GM21737 (cell line): ENCODE measurements at regions not wholly inside any gene's neighbourhood (a gene's known extent, or its start where the extent isn't known, plus 50 kb on each side); places are given as distances from the start of the nearest gene placed in this dataset.
"Not testable (repeated sequence)": the region's sequence is repeated elsewhere in the genome, so short reads cannot be mapped to it uniquely, and the experiment has no call there.

Experiments used
- ATAC-seq: cut with Tn5 transposase; IDR thresholded peaks from one replicate; pipeline ENCODE4 v1.9.1; 2021; ENCODE audit warnings: mild to moderate bottlenecking, moderate library complexity; ENCODE audit not compliant: unreplicated experiment

DNA sequence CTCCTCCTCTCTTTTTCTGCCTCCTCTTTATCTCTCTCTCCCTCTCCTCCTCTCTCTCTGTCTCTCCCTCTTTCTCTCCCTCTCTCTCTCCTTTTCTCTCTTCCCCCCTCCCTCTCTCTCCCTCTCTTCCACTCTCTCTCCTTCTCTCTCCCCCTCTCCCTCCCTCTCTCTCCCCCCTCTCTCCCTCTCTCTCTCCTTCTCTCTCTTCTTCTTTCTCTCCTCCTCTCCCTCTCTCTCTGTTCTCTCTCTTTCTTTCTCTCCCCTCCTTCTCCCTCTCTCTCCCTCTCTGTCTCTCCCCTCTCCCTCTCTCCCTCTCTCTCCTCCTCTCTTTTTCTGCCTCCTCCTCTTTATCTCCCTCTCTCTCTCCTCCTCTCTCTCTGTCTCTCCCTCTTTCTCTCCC lies 197.4 kb downstream of the UQCRFS1 start:
- ATAC-seq = no peak

GRCh38 chr19:29014857-29015436 lies 198.0 kb downstream of the UQCRFS1 start:
- no peak for ATAC-seq

DNA sequence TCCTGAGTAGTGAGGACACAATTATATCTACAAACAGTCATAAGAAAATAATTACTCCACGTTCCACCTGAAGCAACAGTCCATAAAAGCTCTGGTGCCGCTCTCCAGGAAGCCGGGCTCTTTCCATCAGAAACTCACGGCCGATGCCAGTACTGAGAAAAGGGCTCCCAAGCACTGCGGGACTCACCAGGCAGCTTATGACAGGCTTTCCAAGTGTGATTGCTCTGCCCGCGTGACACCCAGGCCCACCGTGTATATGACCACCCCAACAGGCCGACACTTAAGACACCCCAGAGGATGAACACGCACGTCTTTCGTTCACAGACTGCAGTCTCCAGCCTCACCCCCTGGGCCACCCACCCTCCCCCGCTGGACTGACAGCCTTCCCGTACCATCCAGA lies 199.0 kb downstream of the UQCRFS1 start:
- ATAC-seq = no peak

GRCh38 chr19:29013325-29013724 lies 199.6 kb downstream of the UQCRFS1 start:
- ATAC-seq = no peak

- no peak for ATAC-seq
Observed at GRCh38 chr19:29012457-29012856, 200.5 kb downstream of the UQCRFS1 start.

DNA sequence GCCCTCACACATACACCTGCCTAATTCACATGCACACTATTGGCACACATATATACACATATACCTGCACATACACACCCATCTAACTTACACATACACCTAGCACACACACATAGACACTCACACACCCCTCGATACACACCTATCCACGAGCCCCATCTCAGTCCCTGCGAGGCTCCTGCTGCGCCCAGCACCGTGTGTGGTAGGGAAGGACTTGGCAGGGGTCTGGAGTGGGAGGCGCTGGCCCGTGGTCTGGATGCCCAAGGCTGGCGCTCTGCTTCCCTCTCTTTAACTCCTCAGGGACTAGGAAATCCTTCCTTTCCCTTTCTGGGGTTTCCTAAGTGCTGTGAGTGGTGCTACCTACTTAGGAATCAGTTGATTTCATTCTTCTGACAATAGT lies 202.7 kb downstream of the UQCRFS1 start:
- no peak for ATAC-seq

- no peak for ATAC-seq
Observed at GRCh38 chr19:29006057-29006735, 206.8 kb downstream of the UQCRFS1 start.

DNA sequence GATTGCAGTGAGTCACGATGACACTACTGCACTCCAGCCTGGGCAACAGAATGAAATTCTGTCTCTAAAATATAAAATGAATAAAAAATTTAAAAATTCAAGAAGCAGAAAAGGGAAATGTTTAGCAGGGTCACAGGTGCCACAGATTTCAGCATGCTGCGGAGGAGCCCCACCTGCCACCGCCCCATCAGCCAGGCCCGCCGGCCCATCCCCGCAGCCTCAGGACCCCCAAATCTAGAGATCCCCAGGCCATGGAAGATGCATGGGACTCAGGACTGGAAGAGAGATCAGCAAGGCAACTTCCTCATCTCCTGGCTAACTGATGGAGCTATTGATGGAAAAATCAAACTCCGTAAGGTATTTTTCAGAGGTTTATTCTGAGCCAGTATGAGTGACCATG lies 208.2 kb downstream of the UQCRFS1 start:
- ATAC-seq = no peak

DNA sequence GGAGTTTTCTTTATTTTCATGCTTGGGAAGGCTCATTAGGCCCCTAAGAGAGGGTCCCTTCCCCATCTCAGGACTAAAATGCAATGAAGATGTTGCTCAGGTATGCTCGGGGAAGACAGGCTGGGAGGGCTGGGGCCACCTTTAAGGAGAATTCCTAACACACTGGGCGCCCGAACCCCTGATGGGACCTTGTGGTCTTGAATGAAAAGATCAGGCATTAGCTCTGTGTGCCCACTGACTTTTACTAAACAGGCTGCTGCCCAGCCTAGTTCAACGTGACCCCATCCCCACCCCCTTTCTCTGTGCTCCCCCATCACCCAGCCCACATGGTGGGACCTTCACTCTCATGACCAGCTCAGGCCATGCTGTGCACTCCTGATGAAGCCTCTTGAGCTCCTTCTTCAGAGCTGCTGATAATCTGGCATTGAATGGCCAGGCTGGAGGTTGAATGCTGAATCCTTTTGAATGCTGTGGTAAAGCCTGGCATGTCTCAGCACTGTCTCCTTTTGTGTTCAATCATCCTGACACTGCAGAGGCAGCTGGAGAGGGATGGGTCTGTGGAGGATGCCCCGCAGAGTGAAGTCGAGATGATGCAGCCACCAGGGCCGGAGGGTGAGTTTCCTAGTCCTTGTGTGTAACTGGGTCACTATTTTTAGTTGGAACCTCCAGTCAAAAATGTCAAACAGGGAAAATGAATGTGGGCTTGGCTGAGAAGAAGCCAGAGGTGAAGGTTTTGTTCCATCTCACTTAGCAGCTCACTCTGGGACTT lies 209.1 kb downstream of the UQCRFS1 start:
- ATAC-seq = no peak

GRCh38 chr19:29002336-29002735 lies 210.6 kb downstream of the UQCRFS1 start:
- ATAC-seq = no peak

GRCh38 chr19:29001597-29002245 lies 211.2 kb downstream of the UQCRFS1 start:
- ATAC-seq = no peak

- ATAC-seq = no peak
Observed at GRCh38 chr19:29001141-29001581, 211.8 kb downstream of the UQCRFS1 start.

GRCh38 chr19:28999724-29000433 lies 213.1 kb downstream of the UQCRFS1 start:
- no peak for ATAC-seq

DNA sequence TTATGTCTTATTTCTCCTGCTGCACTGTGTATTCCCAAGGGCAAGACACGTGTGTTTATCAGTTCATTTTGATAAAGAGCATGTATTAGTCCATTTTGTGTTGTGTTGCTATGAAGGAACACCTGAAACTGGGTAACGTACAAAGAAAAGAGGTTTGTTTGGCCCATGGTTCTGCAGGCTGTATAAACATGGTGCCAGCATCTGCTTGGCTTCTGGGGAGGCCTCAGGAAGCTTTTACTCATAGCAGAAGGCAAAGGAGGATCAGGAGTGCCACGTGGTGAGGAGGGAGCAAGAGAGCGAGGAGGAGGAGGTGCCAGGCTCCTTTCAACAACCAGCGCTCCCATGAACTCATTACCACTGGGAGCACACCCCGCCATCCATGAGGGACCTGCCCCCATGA lies 214.0 kb downstream of the UQCRFS1 start:
- ATAC-seq = no peak

- ATAC-seq = not testable (repeated sequence)
Observed at GRCh38 chr19:28997866-28998265, 215.1 kb downstream of the UQCRFS1 start.

- ATAC-seq = no peak
Observed at GRCh38 chr19:28990522-28990921, 222.4 kb downstream of the UQCRFS1 start.

- no peak for ATAC-seq
Observed at GRCh38 chr19:28989739-28990138, 223.2 kb downstream of the UQCRFS1 start.

DNA sequence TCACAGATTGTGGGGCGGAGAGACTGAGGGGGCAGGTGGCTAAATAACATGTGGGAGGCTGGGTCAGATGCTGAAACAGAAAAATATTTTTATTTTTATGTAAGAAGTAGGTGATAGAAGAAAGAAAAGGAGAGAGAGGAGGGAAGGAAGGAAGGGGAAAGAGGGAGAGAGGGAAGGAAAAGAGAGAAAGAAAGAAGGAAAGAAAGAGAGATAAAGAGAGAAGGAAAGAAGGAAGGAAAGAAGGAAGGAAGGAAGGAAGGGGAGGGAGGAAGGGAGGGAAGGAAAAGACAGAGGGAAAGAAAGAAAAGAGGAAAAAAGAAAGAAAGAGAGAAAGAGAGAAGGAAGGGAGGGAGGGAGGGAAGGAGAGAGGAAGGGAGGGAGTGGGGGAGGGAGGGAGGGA lies 224.9 kb downstream of the UQCRFS1 start:
- no peak for ATAC-seq

GRCh38 chr19:28987177-28987576 lies 225.8 kb downstream of the UQCRFS1 start:
- no peak for ATAC-seq

DNA sequence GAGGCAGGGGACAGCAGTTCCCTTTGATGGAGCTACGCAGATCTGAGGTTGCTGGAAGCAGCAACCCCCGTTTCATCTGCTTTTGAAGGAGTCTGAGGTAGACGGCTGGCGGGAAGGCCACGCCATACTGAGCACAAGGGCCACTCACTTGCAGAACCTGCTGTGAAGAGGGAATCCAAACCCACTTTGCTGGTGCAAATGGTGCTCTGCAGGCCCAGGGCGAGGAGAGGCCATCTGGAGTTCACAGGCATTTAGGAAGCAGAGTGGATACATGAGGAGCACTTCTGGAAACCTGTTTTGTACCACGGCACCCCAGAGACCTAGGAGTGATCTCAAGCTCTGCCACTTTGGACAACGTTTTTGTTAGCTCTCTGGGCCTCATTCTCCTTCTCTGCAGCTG lies 227.8 kb downstream of the UQCRFS1 start:
- ATAC-seq = no peak

DNA sequence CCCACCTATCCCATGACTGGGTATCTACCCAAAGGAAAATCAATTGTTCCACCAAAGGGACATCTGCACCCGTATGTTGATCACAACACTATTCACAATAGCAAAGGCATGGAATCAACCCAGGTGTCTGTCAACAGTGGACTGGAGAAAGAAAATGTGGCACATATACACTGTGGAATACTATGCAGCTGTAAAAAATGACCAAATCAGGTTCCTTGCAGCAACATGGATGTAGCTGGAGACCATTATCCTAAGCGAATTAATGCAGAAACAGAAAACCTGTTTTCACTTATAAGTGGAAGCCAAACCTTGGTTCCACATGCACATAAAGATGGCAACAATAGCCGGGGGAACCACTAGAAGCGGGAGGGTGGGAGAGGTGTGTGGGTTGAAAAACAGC lies 228.6 kb downstream of the UQCRFS1 start:
- ATAC-seq = no peak
